ENCODE measurements at regions not wholly inside any gene's neighbourhood (a gene's known extent, or its start where the extent isn't known, plus 50 kb on each side); places are given as distances from the start of the nearest gene placed in this dataset.

DNA sequence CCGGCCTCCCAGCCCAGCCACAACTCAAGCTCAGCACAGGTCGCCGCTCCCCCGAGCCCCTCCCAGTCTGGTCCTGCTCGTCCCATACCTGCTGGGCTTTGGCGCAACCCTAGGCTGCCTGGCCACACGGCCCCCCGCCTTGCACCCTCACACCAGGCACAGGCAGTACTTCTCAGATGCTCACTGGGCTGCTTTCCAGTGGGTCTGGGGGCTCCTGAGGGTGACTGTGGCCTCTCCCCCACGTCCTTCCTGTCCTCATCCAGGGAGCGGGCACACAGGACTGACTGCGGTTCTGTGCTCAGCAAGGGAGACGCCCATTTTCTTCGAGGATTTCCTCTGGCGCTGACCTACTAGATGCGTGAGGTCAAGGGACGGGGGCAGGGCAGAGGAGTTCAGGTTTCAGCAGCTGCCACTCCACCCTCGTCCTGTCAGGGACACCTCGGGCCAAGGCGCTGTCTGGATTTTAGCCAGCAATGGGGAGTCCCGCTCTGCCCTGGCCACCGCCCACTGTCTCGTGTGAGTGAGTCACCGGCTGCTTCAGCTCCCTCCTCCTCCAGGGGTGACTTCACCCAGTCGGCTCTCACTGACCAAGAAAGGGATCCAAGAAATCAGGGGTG, 115.8 kb downstream of the NPIPB11 start (continued):
- TF ChIP-seq ZNF584 (CRISPR knock-in tag; IDR thresholded peaks at IDR 0.05; ENCODE audit: low read depth) = 0 out of 2 replicates have a peak, but pooled peaks have one; percentile 27
- peak; percentile 52 for TF ChIP-seq ZNF263 (CRISPR knock-in tag; IDR thresholded peaks at IDR 0.05; ENCODE audit: borderline replicate concordance)
- TF ChIP-seq TSC22D4 (tag; IDR thresholded peaks at IDR 0.05) = no peak
- TF ChIP-seq SETDB1 (IDR thresholded peaks at IDR 0.05; ENCODE audit: low read length) = peak; percentile 44
- peak; percentile 95 for TF ChIP-seq ESRRA (IDR thresholded peaks at IDR 0.05; ENCODE audit: borderline replicate concordance, low read depth)
- TF ChIP-seq THRA (IDR thresholded peaks at IDR 0.05) = no peak
- TF ChIP-seq ZKSCAN1 (IDR thresholded peaks at IDR 0.05; ENCODE audit: low read depth, low read length) = peak; percentile 97
- TF ChIP-seq ZNF277 (CRISPR knock-in tag; IDR thresholded peaks at IDR 0.05; ENCODE audit: borderline replicate concordance) = no peak
- peak; percentile 94 for TF ChIP-seq BHLHE40 (IDR thresholded peaks at IDR 0.05; ENCODE audit: low read length)
- TF ChIP-seq FOXJ2 (tag; IDR thresholded peaks at IDR 0.05) = 0 out of 2 replicates have a peak, but pooled peaks have one; percentile 47
- peak; percentile 98 for TF ChIP-seq NFIC (IDR thresholded peaks at IDR 0.05)
- peak in 1 of 2 experiments; percentile 73; a peak in 2 of 4 replicates for TF ChIP-seq TBL1XR1 (IDR thresholded peaks at IDR 0.05; ENCODE audit: low read length in 2 of 2)
- TF ChIP-seq CBFA2T2 (conservative IDR thresholded peaks at IDR 0.05) = peak; percentile 16; the same call in 1 of the 2 replicates
- peak; percentile 92 for TF ChIP-seq JUN (IDR thresholded peaks at IDR 0.05; ENCODE audit: borderline replicate concordance, low read depth, low read length)
- peak; percentile 73 for TF ChIP-seq JUN (CRISPR knock-in tag; IDR thresholded peaks at IDR 0.05; ENCODE audit: borderline replicate concordance)
- peak; percentile 92 for TF ChIP-seq NR2C2 (CRISPR knock-in tag; IDR thresholded peaks at IDR 0.05)
- TF ChIP-seq NR2C2 (tag; IDR thresholded peaks at IDR 0.05) = peak; percentile 96
- 0 out of 2 replicates have a peak, but pooled peaks have one; percentile 28 for TF ChIP-seq HIVEP1 (CRISPR knock-in tag; IDR thresholded peaks at IDR 0.05)
- 0 out of 4 replicates have a peak, but pooled peaks of 1 of the 2 experiments have one; percentile 19 for TF ChIP-seq SIX5 (IDR thresholded peaks at IDR 0.05; ENCODE audit: borderline replicate concordance in 1 of 2, insufficient read depth in 1 of 2, low read depth in 1 of 2, low read length in 2 of 2)
- peak; percentile 97 for TF ChIP-seq FOSL1 (tag; conservative IDR thresholded peaks at IDR 0.05)
- TF ChIP-seq NCOA1 (IDR thresholded peaks at IDR 0.05; ENCODE audit: low read depth) = peak; percentile 70; the same call in 1 of the 2 replicates
- TF ChIP-seq ARID1B (IDR thresholded peaks at IDR 0.05) = peak; percentile 79
- TF ChIP-seq ZNF583 (CRISPR knock-in tag; IDR thresholded peaks at IDR 0.05) = no peak
- TF ChIP-seq NCOR1 (IDR thresholded peaks at IDR 0.05) = peak; percentile 86
- TF ChIP-seq, protein P1, sequence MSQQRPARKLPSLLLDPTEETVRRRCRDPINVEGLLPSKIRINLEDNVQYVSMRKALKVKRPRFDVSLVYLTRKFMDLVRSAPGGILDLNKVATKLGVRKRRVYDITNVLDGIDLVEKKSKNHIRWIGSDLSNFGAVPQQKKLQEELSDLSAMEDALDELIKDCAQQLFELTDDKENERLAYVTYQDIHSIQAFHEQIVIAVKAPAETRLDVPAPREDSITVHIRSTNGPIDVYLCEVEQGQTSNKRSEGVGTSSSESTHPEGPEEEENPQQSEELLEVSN (IDR thresholded peaks at IDR 0.05; ENCODE audit: borderline replicate concordance in 1 of 2, extremely low read depth in 1 of 2, insufficient read depth in 1 of 2, insufficient read length in 1 of 2, low read depth in 1 of 2, low read length in 1 of 2, poor library complexity in 1 of 2, severe bottlenecking in 1 of 2) = peak in 1 of 2 experiments; percentile 52
- TF ChIP-seq KLF13 (tag; IDR thresholded peaks at IDR 0.05; ENCODE audit: borderline replicate concordance, low read depth) = peak; percentile 65; the same call in 1 of the 2 replicates

Measured in K562 (cell line).